HUES64 (cell line): ENCODE measurements at regions not wholly inside any gene's neighbourhood (a gene's known extent, or its start where the extent isn't known, plus 50 kb on each side); places are given as distances from the start of the nearest gene placed in this dataset.

Experiments used
- H3K27ac ChIP-seq: 2 replicates; pipeline ENCODE4 v1.7.0; 2013; ENCODE audit warnings: low read depth, low read length, inconsistent platforms
- H3K27me3 ChIP-seq: 2 replicates; pipeline ENCODE4 v1.6.1; 2013; ENCODE audit warnings: mild to moderate bottlenecking, low read length; ENCODE audit not compliant: insufficient read depth
- H3K36me3 ChIP-seq: 2 replicates; pipeline ENCODE4 v1.6.1; 2013; ENCODE audit warnings: mild to moderate bottlenecking, low read length; ENCODE audit not compliant: insufficient read depth
- H3K4me1 ChIP-seq: 2 replicates; pipeline ENCODE4 v1.6.1; 2013; ENCODE audit warnings: mild to moderate bottlenecking, low read length, moderate library complexity; ENCODE audit not compliant: insufficient read depth
- H3K4me3 ChIP-seq: 2 replicates; pipeline ENCODE4 v1.5.1; 2013; ENCODE audit warnings: mild to moderate bottlenecking, low read length, moderate library complexity
- H3K9ac ChIP-seq: 2 replicates; pipeline ENCODE4 v1.6.1; 2013; ENCODE audit warnings: mild to moderate bottlenecking, low read depth, low read length
- H3K9me3 ChIP-seq: 2 replicates; pipeline ENCODE4 v1.6.1; 2013; ENCODE audit warnings: low read depth, low read length; ENCODE audit not compliant: insufficient read depth
- WGBS: fragments of 150-250, 120-280 bp; methylation state at CpG from one replicate; pipeline ENCODE4 v1.1.7; 2013; ENCODE audit warnings: missing lambda C conversion rate; 5-methylcytosine and 5-hydroxymethylcytosine counted together

- Histone ChIP-seq H3K9me3 (no peaks in the 10 kb centered on the region), H3K4me3 (no peak overlapping the region), H3K9ac (no peak overlapping the region), H3K36me3 (no peaks in the 10 kb centered on the region), H3K4me1 (peaks cover 7% of the 10 kb centered on the region), H3K27me3 (no peaks in the 10 kb centered on the region), H3K27ac (no peak overlapping the region)
- 45% methylated on average over 2 of the region's 2 CpGs for WGBS
Observed at GRCh38 chr12:98059659-98060343, 455.6 kb upstream of the TMPO start.

- Histone ChIP-seq H3K4me1 (peaks cover 7% of the 10 kb centered on the region), H3K9me3 (no peaks in the 10 kb centered on the region), H3K27ac (no peak overlapping the region), H3K36me3 (no peaks in the 10 kb centered on the region), H3K9ac (no peak overlapping the region), H3K4me3 (no peak overlapping the region), H3K27me3 (no peaks in the 10 kb centered on the region)
- WGBS: 100% methylated on average over 1 of the region's 1 CpG
Observed at GRCh38 chr12:98060411-98060810, 455.0 kb upstream of the TMPO start.

DNA sequence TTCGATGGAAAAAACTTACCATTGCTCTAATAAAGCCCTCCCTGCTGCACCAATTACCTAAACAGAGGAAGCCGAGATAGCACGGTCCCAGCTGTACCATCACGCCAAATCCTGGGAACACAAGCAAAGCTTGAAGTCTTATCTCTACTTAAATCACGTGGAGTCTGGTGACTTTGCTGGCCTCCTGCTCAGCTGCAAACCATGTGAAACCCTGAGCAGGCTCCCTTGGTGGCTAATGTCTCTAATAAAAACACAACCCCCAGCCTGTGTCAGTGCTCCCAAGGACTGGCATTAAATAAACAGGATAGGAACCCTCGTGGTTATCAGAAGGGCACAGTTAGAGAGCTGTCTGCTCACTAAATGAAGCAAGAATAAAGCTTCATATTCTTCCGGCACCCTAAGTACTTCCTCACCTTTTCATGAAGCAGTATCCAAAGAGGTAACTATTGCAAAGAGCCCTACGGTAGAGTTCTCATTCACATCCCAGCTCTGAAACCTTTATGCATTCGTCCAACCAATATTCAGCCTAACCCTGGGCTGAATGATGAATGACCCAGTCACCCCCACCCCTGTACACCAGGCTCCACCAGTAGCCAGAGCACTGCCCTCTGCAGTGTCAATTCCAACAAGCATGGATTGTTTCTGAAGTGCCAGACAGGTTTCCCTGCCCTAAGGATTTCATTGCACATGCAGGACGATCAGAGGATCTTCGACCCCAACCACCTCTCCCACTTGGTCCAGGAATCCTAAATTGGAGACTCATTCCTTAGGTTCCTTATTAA is 452.7 kb upstream of the TMPO start:
- H3K36me3 ChIP-seq: no peaks in the 10 kb centered on the region
- H3K27me3 ChIP-seq: no peaks in the 10 kb centered on the region
- H3K9me3 ChIP-seq: no peaks in the 10 kb centered on the region
- H3K27ac ChIP-seq: no peak overlapping the region
- WGBS: 89% methylated on average over 11 of the region's 11 CpGs
- no peak overlapping the region for H3K9ac ChIP-seq
- no peaks in the 10 kb centered on the region; the same call in 1 of the 2 replicates for H3K4me1 ChIP-seq
- no peak overlapping the region for H3K4me3 ChIP-seq

- H3K27me3 ChIP-seq: no peaks in the 10 kb centered on the region
- no peak overlapping the region for H3K9ac ChIP-seq
- H3K4me3 ChIP-seq: no peak overlapping the region
- H3K27ac ChIP-seq: no peak overlapping the region
- H3K36me3 ChIP-seq: no peaks in the 10 kb centered on the region
- no peaks in the 10 kb centered on the region for H3K4me1 ChIP-seq
- WGBS: 92% methylated on average over 1 of the region's 2 CpGs
- H3K9me3 ChIP-seq: no peaks in the 10 kb centered on the region
Observed at GRCh38 chr12:98064501-98064900, 450.9 kb upstream of the TMPO start.

DNA sequence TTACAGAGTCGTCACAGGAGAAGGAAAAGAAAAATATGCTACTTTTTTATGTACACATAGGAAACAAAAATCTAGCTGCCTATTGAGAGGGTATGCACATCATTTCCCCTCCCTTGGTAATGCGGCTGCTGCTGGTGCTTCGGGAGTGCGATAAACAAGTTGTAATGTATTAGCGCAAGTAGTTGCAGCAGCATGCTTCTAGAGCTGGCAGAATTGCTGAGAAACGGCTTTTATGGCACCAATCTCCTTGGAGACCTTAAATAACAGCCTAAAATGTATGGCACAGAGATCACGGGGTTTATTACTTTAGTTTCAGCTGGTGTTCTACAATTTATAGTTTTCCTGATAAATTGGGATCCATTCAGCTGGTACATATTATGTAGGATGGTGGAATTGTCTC is 447.6 kb upstream of the TMPO start:
- Histone ChIP-seq H3K4me3 (no peak overlapping the region), H3K9ac (no peak overlapping the region), H3K4me1 (no peaks in the 10 kb centered on the region), H3K27ac (no peak overlapping the region), H3K27me3 (no peaks in the 10 kb centered on the region), H3K9me3 (no peaks in the 10 kb centered on the region), H3K36me3 (no peaks in the 10 kb centered on the region)
- 94% methylated on average over 7 of the region's 7 CpGs for WGBS

DNA sequence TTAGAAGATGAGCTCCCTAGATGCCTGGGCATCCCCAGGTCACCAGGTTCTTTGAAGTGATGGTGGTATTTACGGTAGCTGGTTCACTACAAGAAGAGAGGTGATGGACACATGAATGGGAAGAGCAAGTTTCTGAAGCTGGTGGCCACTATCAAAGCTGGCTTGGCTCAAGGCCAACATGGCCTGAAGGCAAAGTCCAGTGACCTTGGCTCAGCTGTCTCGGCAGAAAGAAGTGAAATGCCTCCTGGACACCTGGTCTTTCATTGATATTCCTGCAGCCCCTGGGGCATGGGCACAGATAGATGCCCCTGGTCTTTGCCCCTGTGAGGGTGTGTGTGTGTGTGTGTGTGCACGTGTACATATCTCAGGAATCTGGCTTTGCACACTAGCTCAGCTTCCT is 441.8 kb upstream of the TMPO start:
- Histone ChIP-seq H3K4me3 (no peak overlapping the region), H3K27me3 (no peaks in the 10 kb centered on the region), H3K27ac (no peak overlapping the region), H3K9me3 (no peaks in the 10 kb centered on the region), H3K4me1 (no peaks in the 10 kb centered on the region), H3K36me3 (no peaks in the 10 kb centered on the region), H3K9ac (no peak overlapping the region)
- WGBS: 92% methylated on average over 2 of the region's 3 CpGs

DNA sequence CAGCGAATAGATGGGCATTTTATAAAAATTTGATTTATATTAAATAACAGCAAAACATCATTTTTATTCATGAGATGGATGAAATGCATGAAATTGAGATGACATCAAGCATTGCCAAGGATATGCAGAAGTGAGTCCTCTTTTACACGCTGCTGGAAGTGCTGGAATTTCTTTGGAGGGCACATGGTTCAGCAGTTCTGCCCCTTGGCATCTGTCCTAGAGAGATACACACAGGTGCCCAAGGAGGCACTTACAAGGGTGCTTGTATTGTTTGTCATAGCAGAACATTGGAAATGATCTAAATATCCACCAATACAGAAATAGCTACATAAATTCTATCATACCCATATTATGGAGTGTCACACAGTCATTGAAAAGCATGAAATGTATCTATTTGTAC is 441.1 kb upstream of the TMPO start:
- H3K9ac ChIP-seq: no peak overlapping the region
- no peak overlapping the region for H3K27ac ChIP-seq
- 92% methylated on average over 1 of the region's 2 CpGs for WGBS
- H3K4me3 ChIP-seq: no peak overlapping the region
- no peaks in the 10 kb centered on the region for H3K36me3 ChIP-seq
- no peaks in the 10 kb centered on the region for H3K9me3 ChIP-seq
- H3K4me1 ChIP-seq: no peaks in the 10 kb centered on the region
- no peaks in the 10 kb centered on the region for H3K27me3 ChIP-seq

DNA sequence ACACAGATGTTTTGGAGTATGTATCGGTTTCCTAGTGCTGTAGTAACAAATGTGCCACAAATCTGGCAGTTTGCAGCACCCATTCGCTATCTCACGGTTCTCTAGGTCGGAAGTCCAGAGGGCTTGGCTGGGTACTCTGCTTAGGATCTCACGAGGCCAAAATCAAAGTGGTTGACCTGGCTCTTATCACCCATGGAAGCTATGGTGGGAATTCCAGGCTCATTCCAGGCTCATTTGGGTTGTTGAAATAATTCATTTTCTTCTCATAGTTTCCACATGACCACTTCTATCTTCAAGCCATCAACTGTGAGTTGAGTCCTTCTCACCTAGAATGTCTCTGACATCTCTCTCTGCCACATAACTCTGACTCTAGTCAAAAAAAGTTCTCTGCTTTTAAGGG is 431.0 kb upstream of the TMPO start:
- no peaks in the 10 kb centered on the region for H3K27me3 ChIP-seq
- WGBS: 92% methylated on average over 5 of the region's 5 CpGs
- no peak overlapping the region for H3K27ac ChIP-seq
- H3K9me3 ChIP-seq: no peaks in the 10 kb centered on the region
- H3K4me3 ChIP-seq: no peak overlapping the region
- H3K4me1 ChIP-seq: 0 out of 2 replicates have a peak, but pooled peaks cover 13% of the 10 kb centered on the region
- no peak overlapping the region for H3K9ac ChIP-seq
- H3K36me3 ChIP-seq: no peaks in the 10 kb centered on the region

GRCh38 chr12:98085046-98085755 is 430.2 kb upstream of the TMPO start:
- no peaks in the 10 kb centered on the region for H3K36me3 ChIP-seq
- no peak overlapping the region for H3K9ac ChIP-seq
- no peaks in the 10 kb centered on the region for H3K9me3 ChIP-seq
- H3K4me1 ChIP-seq: 0 out of 2 replicates have a peak, but pooled peaks cover 13% of the 10 kb centered on the region
- H3K27ac ChIP-seq: no peak overlapping the region
- WGBS: 80% methylated on average over 3 of the region's 3 CpGs
- no peaks in the 10 kb centered on the region for H3K27me3 ChIP-seq
- no peak overlapping the region for H3K4me3 ChIP-seq

DNA sequence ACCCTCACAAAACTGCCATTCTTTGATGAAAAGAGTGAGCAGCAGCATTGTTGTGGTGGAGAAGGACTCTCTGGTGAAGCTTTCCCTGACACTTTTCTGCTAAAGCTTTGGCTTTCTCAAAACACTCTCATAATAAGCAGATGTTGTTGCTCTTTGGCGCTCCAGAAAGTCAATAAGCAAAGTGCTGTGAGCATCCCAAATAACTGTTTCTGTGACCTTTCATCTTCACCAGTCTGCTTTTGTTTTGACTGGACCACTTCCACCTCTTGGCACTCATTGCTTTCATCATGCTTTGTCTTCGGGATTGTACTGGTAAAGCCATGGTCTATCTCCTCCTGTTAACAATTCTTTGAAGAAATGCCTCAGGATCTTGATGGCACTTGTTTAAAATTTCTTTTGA is 424.7 kb upstream of the TMPO start:
- WGBS: 95% methylated on average over 2 of the region's 2 CpGs
- Histone ChIP-seq H3K36me3 (no peaks in the 10 kb centered on the region), H3K27me3 (no peaks in the 10 kb centered on the region), H3K9me3 (peaks cover 9% of the 10 kb centered on the region; the same call in 1 of the 2 replicates), H3K4me1 (0 out of 2 replicates have a peak, but pooled peaks cover 2% of the 10 kb centered on the region), H3K27ac (no peak overlapping the region), H3K9ac (no peak overlapping the region), H3K4me3 (no peak overlapping the region)

DNA sequence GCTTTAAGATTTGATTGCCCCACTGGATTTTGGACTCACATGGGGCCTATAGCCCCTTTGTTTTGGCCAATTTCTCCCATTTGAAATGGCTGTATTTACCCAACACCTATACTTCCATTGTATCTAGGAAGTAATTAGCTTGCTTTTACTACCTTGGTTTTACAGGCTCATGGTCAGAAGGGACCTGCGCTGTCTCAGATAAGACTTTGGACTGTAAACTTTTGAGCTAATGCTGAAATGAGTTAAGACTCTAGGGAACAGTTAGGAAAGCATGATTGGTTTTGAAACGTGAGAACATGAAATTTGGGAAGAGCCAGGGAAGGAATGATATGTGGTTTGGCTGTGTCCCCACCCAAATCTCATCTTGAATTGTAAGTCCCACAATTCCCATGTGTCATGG is 419.0 kb upstream of the TMPO start:
- WGBS: 95% methylated on average over 2 of the region's 2 CpGs
- H3K27ac ChIP-seq: no peak overlapping the region
- no peaks in the 10 kb centered on the region for H3K36me3 ChIP-seq
- no peak overlapping the region for H3K9ac ChIP-seq
- H3K9me3 ChIP-seq: peaks cover 25% of the 10 kb centered on the region
- no peaks in the 10 kb centered on the region for H3K4me1 ChIP-seq
- H3K27me3 ChIP-seq: no peaks in the 10 kb centered on the region
- no peak overlapping the region for H3K4me3 ChIP-seq
